HPDE6-E6E7 (cell line): ENCODE measurements at regions not wholly inside any gene's neighbourhood (a gene's known extent, or its start where the extent isn't known, plus 50 kb on each side); places are given as distances from the start of the nearest gene placed in this dataset.
"Not testable (repeated sequence)": the region's sequence is repeated elsewhere in the genome, so short reads cannot be mapped to it uniquely, and the experiment has no call there.

Experiments used
- DNase-seq: peaks from one replicate; pipeline ENCODE4 v3.0.0; 2011; ENCODE audit warnings: missing footprints; ENCODE audit errors: extremely low spot score

- no peak for DNase-seq
Observed at GRCh38 chr13:50130123-50130946, 115.1 kb downstream of the KCNRG start.

DNA sequence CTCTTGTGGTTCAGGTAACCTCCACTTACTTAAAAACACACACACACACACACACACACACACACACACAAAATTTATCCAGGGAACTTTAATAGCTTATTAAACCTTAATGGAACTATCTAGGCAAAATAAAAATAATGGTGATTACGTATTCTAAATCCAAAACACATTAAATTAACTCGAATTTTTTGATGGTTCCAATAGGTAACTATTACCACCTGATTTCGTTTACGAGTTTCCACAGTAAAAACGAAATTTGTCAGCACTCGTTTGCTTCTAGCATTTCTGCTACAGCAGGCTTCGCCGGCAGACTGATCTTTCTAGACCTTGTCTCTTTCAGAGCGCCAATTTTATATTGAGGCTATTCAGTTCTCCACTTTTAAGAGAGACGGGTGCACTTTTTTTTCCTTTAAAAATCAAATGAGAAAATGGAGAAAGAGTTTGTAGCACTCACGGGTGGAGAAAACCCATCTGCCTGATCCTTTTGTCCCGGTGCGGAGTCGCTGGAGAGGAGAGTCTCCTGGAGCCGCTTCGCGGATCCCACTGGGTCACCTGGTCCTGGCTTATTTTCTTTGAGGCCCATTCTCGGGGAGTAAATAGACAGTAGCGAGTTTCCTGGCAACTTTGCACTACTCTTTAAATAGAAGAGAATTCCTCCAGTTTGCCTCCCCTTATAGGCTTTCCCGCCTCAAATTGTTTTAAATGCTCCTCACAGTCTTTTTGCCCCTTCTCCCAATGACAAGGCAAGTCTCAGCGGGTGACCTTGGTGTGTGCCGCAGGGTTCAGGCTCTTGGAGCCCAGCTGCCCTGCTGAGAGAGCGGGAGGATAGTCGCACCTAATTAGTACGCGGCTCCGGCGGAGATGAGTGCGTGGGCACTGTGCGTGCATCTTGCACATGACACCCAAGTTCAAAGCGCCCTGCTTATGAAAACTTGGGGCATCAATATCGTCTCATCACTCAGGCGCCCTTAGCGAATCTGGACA is 117.0 kb downstream of the KCNRG start:
- no peak for DNase-seq

GRCh38 chr13:50132904-50133357 is 117.7 kb downstream of the KCNRG start:
- DNase-seq: no peak

- no peak for DNase-seq
Observed at GRCh38 chr13:50133358-50133953, 118.2 kb downstream of the KCNRG start.

DNA sequence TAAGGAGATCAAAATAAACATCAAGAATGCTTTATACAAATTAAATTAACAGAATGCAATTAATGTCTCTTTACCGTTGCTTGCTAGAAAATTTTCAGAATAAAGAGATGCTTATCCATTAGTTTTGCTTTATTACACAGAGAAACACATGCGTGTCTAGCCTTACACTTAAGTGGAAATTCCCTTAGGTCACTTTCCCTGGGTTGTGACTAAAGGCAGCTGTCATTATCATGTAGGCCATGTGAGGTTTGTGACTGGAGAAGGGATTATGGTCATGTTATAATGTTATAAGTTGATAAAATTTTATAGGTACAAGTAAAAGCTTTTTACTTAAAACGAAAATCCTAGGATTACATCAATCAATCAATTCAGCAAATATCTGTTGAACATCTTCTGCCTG is 121.0 kb downstream of the KCNRG start:
- no peak for DNase-seq

- DNase-seq: no peak
Observed at GRCh38 chr13:50136678-50137077, 121.4 kb downstream of the KCNRG start.

DNA sequence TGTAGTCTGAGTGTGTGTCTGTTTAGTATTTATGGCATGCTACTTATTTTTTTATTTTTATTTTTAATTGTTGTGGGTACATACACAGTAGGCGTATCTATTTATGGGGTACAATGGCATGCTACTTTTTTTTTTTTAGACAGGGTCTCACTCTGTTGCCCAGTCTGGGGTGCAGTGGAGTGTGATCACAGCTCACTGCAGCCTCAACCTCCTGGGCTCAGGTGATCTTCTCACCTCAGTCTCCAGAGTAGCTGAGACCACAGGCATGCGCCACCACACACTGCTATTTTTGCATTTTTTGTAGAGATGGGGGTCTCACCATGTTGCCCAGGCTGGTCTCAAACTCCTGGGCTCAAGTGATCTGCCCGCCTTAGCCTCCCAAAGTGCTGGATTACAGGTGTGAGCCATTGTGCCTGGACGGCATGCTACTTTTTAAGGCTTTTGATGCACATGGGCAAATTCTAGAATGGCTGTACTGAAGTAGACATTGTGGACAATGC is 124.2 kb downstream of the KCNRG start:
- not testable (repeated sequence) for DNase-seq

- no peak for DNase-seq
Observed at GRCh38 chr13:50140153-50140552, 124.9 kb downstream of the KCNRG start.

- DNase-seq: no peak
Observed at GRCh38 chr13:50140581-50141374, 125.5 kb downstream of the KCNRG start.

- no peak for DNase-seq
Observed at GRCh38 chr13:50141375-50141975, 126.2 kb downstream of the KCNRG start.

DNA sequence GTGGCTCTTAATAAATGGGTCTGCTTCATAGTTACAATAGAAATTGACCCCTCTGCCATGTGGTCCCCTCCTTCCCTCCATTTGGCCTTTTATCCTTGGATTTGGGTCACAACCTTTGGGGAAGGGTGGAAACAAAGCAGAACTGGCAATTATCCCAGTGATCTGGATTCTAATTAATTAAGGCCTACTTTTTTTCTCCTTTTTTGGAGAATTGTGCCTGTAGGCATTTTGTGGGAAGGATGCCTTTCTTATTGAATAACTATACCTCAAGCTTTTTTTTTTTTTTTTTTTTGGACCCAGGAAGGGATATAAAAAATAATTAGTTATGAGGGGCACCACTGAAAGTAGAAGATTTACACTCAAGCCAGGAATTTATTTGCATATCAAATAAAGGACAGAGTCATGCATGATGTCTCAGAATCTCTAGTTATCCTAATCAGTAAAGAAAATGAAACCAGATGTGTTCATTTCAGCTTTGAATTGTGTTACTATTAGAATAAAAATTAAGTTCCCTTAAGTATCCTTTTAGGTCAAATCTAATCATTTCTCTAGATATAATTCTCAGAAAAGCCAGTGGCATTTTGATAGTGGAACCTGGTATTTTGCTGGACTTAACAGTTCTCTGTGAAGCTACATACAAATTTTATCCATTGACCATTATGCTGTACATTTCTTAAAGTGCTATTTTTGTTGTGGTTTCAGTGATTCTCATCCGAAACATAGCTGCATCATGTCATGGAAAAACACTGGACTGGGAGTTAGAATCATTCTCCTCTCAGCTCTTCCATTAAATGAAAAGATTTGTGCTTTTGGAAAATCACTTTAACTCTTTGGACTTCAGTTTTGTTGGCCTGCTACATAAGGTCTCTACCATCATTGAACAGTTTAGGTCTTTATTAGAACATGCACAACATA is 129.3 kb downstream of the KCNRG start:
- no peak for DNase-seq

- DNase-seq: no peak
Observed at GRCh38 chr13:50149214-50149613, 134.0 kb downstream of the KCNRG start.

GRCh38 chr13:50149932-50150331 is 134.7 kb downstream of the KCNRG start:
- DNase-seq: no peak

- DNase-seq: no peak
Observed at GRCh38 chr13:50152224-50152623, 137.0 kb downstream of the KCNRG start.

- no peak for DNase-seq
Observed at GRCh38 chr13:50152655-50153309, 137.5 kb downstream of the KCNRG start.

- no peak for DNase-seq
Observed at GRCh38 chr13:50153401-50153800, 138.2 kb downstream of the KCNRG start.

DNA sequence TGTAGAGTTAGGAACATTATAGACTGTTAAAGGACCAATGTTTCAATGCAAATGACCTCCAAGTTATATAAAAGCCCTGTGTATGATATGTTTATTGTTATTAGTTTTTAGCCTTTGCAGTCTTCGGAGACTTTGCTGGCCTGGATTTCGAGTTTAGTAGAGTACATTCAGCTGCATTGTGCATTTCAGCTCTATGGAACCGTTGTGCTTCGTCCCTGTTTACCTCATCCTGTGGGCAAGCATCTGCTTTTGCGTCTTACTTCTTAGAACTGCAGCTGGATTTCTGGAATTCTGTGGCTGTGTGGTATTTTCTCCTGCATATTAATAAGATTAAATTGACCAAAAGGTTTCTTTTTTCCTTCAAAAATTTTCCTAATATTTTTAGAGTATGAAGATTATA is 138.6 kb downstream of the KCNRG start:
- no peak for DNase-seq

GRCh38 chr13:50154697-50155096 is 139.5 kb downstream of the KCNRG start:
- DNase-seq: no peak

- DNase-seq: no peak
Observed at GRCh38 chr13:50156140-50156539, 140.9 kb downstream of the KCNRG start.
